HUES64 (cell line): ENCODE measurements at regions not wholly inside any gene's neighbourhood (a gene's known extent, or its start where the extent isn't known, plus 50 kb on each side); places are given as distances from the start of the nearest gene placed in this dataset.

Experiments
- H3K27ac ChIP-seq: 2 replicates; pipeline ENCODE4 v1.7.0; 2013; ENCODE audit warnings: low read depth, low read length, inconsistent platforms
- H3K27me3 ChIP-seq: 2 replicates; pipeline ENCODE4 v1.6.1; 2013; ENCODE audit warnings: mild to moderate bottlenecking, low read length; ENCODE audit not compliant: insufficient read depth
- H3K36me3 ChIP-seq: 2 replicates; pipeline ENCODE4 v1.6.1; 2013; ENCODE audit warnings: mild to moderate bottlenecking, low read length; ENCODE audit not compliant: insufficient read depth
- H3K4me1 ChIP-seq: 2 replicates; pipeline ENCODE4 v1.6.1; 2013; ENCODE audit warnings: mild to moderate bottlenecking, low read length, moderate library complexity; ENCODE audit not compliant: insufficient read depth
- H3K4me3 ChIP-seq: 2 replicates; pipeline ENCODE4 v1.5.1; 2013; ENCODE audit warnings: mild to moderate bottlenecking, low read length, moderate library complexity
- H3K9ac ChIP-seq: 2 replicates; pipeline ENCODE4 v1.6.1; 2013; ENCODE audit warnings: mild to moderate bottlenecking, low read depth, low read length
- H3K9me3 ChIP-seq: 2 replicates; pipeline ENCODE4 v1.6.1; 2013; ENCODE audit warnings: low read depth, low read length; ENCODE audit not compliant: insufficient read depth
- WGBS: fragments of 150-250, 120-280 bp; methylation state at CpG from one replicate; pipeline ENCODE4 v1.1.7; 2013; ENCODE audit warnings: missing lambda C conversion rate; 5-methylcytosine and 5-hydroxymethylcytosine counted together

- WGBS = 94% methylated on average over 12 of the region's 12 CpGs
- H3K9ac ChIP-seq = no peak overlapping the region
These were observed 189.8 kb downstream of the SH3BP4 start for GRCh38 chr2:235141411-235142128.

GRCh38 chr2:235142601-235143000 lies 190.8 kb downstream of the SH3BP4 start:
- H3K27ac ChIP-seq = no peak overlapping the region
- no peaks in the 10 kb centered on the region for H3K36me3 ChIP-seq
- no peak overlapping the region for H3K4me3 ChIP-seq
- H3K27me3 ChIP-seq = no peaks in the 10 kb centered on the region; the same call in 1 of the 2 replicates
- 0 out of 2 replicates have a peak, but pooled peaks cover 6% of the 10 kb centered on the region for H3K4me1 ChIP-seq
- WGBS = 90% methylated on average over 4 of the region's 4 CpGs
- no peaks in the 10 kb centered on the region for H3K9me3 ChIP-seq
- H3K9ac ChIP-seq = no peak overlapping the region

More at GRCh38 chr2:235141411-235142128, 189.8 kb downstream of the SH3BP4 start:
- Histone ChIP-seq H3K4me3 (no peak overlapping the region), H3K27me3 (no peaks in the 10 kb centered on the region; the same call in 1 of the 2 replicates), H3K27ac (no peak overlapping the region), H3K4me1 (0 out of 2 replicates have a peak, but pooled peaks cover 6% of the 10 kb centered on the region), H3K9me3 (no peaks in the 10 kb centered on the region), H3K36me3 (no peaks in the 10 kb centered on the region)

- Histone ChIP-seq H3K4me3 (no peak overlapping the region), H3K9me3 (no peaks in the 10 kb centered on the region), H3K27me3 (no peaks in the 10 kb centered on the region; the same call in 1 of the 2 replicates), H3K27ac (no peak overlapping the region), H3K36me3 (no peaks in the 10 kb centered on the region), H3K9ac (no peak overlapping the region), H3K4me1 (0 out of 2 replicates have a peak, but pooled peaks cover 6% of the 10 kb centered on the region)
- 87% methylated on average over 1 of the region's 2 CpGs for whole genome bisulfite sequencing
These were observed 192.0 kb downstream of the SH3BP4 start for GRCh38 chr2:235143789-235144188.

- Histone ChIP-seq H3K4me3 (no peak overlapping the region), H3K9ac (no peak overlapping the region), H3K9me3 (no peaks in the 10 kb centered on the region), H3K4me1 (0 out of 2 replicates have a peak, but pooled peaks cover 6% of the 10 kb centered on the region), H3K27ac (no peak overlapping the region), H3K36me3 (no peaks in the 10 kb centered on the region), H3K27me3 (no peaks in the 10 kb centered on the region; the same call in 1 of the 2 replicates)
- WGBS = 92% methylated on average over 4 of the region's 4 CpGs
These were observed 192.5 kb downstream of the SH3BP4 start for GRCh38 chr2:235144291-235144690.

- WGBS = 87% methylated on average over 1 of the region's 1 CpG
- Histone ChIP-seq H3K9me3 (no peaks in the 10 kb centered on the region), H3K4me1 (0 out of 2 replicates have a peak, but pooled peaks cover 6% of the 10 kb centered on the region), H3K9ac (no peak overlapping the region), H3K27ac (no peak overlapping the region), H3K36me3 (no peaks in the 10 kb centered on the region), H3K27me3 (no peaks in the 10 kb centered on the region; the same call in 1 of the 2 replicates), H3K4me3 (no peak overlapping the region)
These were observed 194.4 kb downstream of the SH3BP4 start for GRCh38 chr2:235146206-235146605.

DNA sequence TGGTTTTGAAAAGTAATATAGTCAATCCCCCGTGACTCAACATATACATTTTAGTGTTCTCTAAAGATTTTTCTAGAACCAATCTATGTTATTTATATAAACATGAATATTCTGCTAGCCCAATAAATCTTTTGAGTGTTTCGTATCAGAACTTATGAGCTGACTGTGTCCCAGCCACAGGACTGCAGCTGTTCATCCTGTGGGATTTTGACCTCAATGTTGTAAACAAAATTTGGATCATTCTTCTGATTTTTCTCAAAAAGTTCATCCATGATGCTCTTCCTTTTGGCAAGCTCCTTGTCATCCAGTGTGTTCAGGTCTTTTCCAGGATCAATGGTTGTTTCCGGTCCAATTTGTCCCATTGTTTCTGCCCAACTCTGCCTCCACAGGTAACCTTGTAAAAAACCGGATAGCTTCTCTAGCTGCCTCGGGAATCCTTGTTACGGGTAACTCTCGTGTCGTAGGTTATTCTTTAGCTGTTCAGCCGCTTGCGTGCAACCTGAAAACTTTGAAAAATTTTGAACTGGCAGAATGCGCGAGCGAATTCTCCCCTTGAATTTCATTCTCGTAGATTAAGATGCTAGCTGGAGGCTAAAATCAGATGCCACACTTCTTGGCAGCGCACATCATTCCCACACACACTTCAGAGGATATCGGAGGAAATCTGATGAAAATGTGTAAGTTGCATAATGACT lies 195.2 kb downstream of the SH3BP4 start:
- WGBS = 97% methylated on average over 16 of the region's 16 CpGs
- no peak overlapping the region for H3K9ac ChIP-seq
- 0 out of 2 replicates have a peak, but pooled peaks cover 6% of the 10 kb centered on the region for H3K4me1 ChIP-seq
- H3K27ac ChIP-seq = no peak overlapping the region
- no peaks in the 10 kb centered on the region for H3K9me3 ChIP-seq
- H3K36me3 ChIP-seq = no peaks in the 10 kb centered on the region
- H3K4me3 ChIP-seq = no peak overlapping the region
- no peaks in the 10 kb centered on the region; the same call in 1 of the 2 replicates for H3K27me3 ChIP-seq

DNA sequence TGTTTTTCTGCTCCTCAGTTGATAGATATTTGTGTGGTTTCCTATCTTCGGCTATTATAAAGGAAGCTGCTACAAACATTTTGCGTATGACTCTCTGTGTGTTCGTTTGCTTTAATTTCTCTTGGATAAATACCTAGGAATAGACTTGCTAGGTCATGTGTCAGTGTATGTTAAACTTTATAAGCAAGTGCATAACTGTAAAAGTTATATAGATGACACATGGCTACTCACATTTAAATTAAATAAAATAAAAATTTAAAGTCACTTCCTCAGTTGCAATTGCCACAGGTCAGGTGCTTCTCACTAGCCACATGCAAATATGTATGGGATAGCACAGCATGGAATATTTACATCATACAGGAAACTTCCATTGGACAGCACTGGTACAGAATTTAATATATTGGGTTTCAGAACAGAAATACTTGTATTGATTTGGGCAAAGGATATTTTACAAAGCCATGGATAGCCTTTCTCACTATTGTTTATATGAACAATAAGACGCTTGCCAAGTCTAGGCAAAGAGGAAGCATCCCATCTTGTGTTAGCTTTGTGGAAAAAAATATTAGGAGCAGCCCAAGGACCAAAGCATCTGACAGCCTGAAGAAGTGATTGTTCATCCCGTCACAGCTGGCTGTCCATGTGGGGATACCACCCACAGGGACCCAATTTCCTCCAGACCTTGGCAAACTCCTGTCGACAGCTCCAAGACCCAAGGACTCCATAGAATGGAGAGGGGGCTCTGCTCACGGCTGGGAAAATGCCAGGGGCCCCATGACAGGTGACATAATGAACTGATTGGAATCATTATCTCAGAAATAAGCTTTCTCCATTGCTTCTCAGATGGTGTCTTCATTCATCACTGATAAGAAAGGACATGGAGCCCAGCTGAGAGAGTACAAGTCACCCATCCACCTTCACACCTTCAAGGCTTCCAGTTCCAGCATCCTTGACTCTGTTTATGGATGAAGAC lies 196.7 kb downstream of the SH3BP4 start:
- Histone ChIP-seq H3K27me3 (no peaks in the 10 kb centered on the region; the same call in 1 of the 2 replicates), H3K9me3 (no peaks in the 10 kb centered on the region), H3K4me3 (no peak overlapping the region), H3K4me1 (0 out of 2 replicates have a peak, but pooled peaks cover 6% of the 10 kb centered on the region), H3K36me3 (no peaks in the 10 kb centered on the region), H3K27ac (no peak overlapping the region), H3K9ac (no peak overlapping the region)
- 92% methylated on average over 7 of the region's 7 CpGs for WGBS

GRCh38 chr2:235149240-235149659 lies 197.4 kb downstream of the SH3BP4 start:
- Histone ChIP-seq H3K4me1 (no peaks in the 10 kb centered on the region), H3K27me3 (no peaks in the 10 kb centered on the region; the same call in 1 of the 2 replicates), H3K27ac (no peak overlapping the region), H3K9ac (no peak overlapping the region), H3K36me3 (no peaks in the 10 kb centered on the region), H3K9me3 (no peaks in the 10 kb centered on the region), H3K4me3 (no peak overlapping the region)
- WGBS = 90% methylated on average over 4 of the region's 4 CpGs

- WGBS = 92% methylated on average over 1 of the region's 1 CpG
- Histone ChIP-seq H3K27me3 (no peaks in the 10 kb centered on the region; the same call in 1 of the 2 replicates), H3K4me1 (no peaks in the 10 kb centered on the region), H3K4me3 (no peak overlapping the region), H3K9ac (no peak overlapping the region), H3K27ac (no peak overlapping the region), H3K36me3 (no peaks in the 10 kb centered on the region), H3K9me3 (no peaks in the 10 kb centered on the region)
These were observed 197.9 kb downstream of the SH3BP4 start for GRCh38 chr2:235149736-235150135.

- no peak overlapping the region for H3K9ac ChIP-seq
- H3K4me1 ChIP-seq = no peaks in the 10 kb centered on the region
- H3K36me3 ChIP-seq = no peaks in the 10 kb centered on the region
- no peak overlapping the region for H3K27ac ChIP-seq
- no peak overlapping the region for H3K4me3 ChIP-seq
- 0 out of 2 replicates have a peak, but pooled peaks cover 2% of the 10 kb centered on the region for H3K27me3 ChIP-seq
- 94% methylated on average over 2 of the region's 2 CpGs for WGBS
- H3K9me3 ChIP-seq = no peaks in the 10 kb centered on the region
These were observed 199.3 kb downstream of the SH3BP4 start for GRCh38 chr2:235151152-235151551.
